NCI-H526 (cell line): ENCODE measurements at regions not wholly inside any gene's neighbourhood (a gene's known extent, or its start where the extent isn't known, plus 50 kb on each side); places are given as distances from the start of the nearest gene placed in this dataset.

ENCODE experiments used
- DNase-seq, 2 experiments: peaks; one replicate each; lab custom pipeline; 2025; lab: John Stamatoyannopoulos, UW

GRCh38 chr11:28677721-28678120 is 569.5 kb downstream of the METTL15 start:
- DNase-seq = no peak

GRCh38 chr11:28675183-28675582 is 567.0 kb downstream of the METTL15 start:
- no peak for DNase-seq

GRCh38 chr11:28674433-28675103 is 566.4 kb downstream of the METTL15 start:
- DNase-seq = peak in 1 of 2 experiments; percentile 24

- DNase-seq = no peak
Observed at GRCh38 chr11:28673691-28674432, 565.7 kb downstream of the METTL15 start.

- no peak for DNase-seq
Observed at GRCh38 chr11:28671274-28671673, 563.1 kb downstream of the METTL15 start.

- DNase-seq = no peak
Observed at GRCh38 chr11:28666632-28667031, 558.4 kb downstream of the METTL15 start.

- no peak for DNase-seq
Observed at GRCh38 chr11:28659716-28660348, 551.6 kb downstream of the METTL15 start.

GRCh38 chr11:28657378-28658030 is 549.3 kb downstream of the METTL15 start:
- no peak for DNase-seq

- DNase-seq = no peak
Observed at GRCh38 chr11:28654191-28654590, 546.0 kb downstream of the METTL15 start.

GRCh38 chr11:28649922-28650321 is 541.7 kb downstream of the METTL15 start:
- no peak for DNase-seq

- DNase-seq = no peak
Observed at GRCh38 chr11:28636566-28636965, 528.4 kb downstream of the METTL15 start.

GRCh38 chr11:28636033-28636432 is 527.8 kb downstream of the METTL15 start:
- DNase-seq = no peak

GRCh38 chr11:28632338-28632737 is 524.1 kb downstream of the METTL15 start:
- no peak for DNase-seq

- DNase-seq = no peak
Observed at GRCh38 chr11:28631148-28631547, 523.0 kb downstream of the METTL15 start.

- DNase-seq = no peak
Observed at GRCh38 chr11:28629235-28629634, 521.0 kb downstream of the METTL15 start.

- no peak for DNase-seq
Observed at GRCh38 chr11:28628412-28628811, 520.2 kb downstream of the METTL15 start.

GRCh38 chr11:28627690-28628255 is 519.6 kb downstream of the METTL15 start:
- no peak for DNase-seq

GRCh38 chr11:28625532-28625931 is 517.3 kb downstream of the METTL15 start:
- no peak for DNase-seq

GRCh38 chr11:28621753-28622152 is 513.6 kb downstream of the METTL15 start:
- DNase-seq = no peak

GRCh38 chr11:28619846-28620540 is 511.8 kb downstream of the METTL15 start:
- DNase-seq = peak in 1 of 2 experiments; percentile 32

- DNase-seq = no peak
Observed at GRCh38 chr11:28618416-28618815, 510.2 kb downstream of the METTL15 start.
